KMS-11 (cell line): ENCODE measurements at regions not wholly inside any gene's neighbourhood (a gene's known extent, or its start where the extent isn't known, plus 50 kb on each side); places are given as distances from the start of the nearest gene placed in this dataset.

ENCODE experiments used
- H2AFZ ChIP-seq: fragments of 200-600 bp; sonication (generic); 2 replicates; pipeline ENCODE4 v1.6.1; 2016; ENCODE audit warnings: antibody characterized with exemption, mixed run types, low read depth
- H3K27ac ChIP-seq: fragments of 200-600 bp; sonication (generic); 2 replicates; pipeline ENCODE4 v1.6.1; 2016; ENCODE audit warnings: mild to moderate bottlenecking, mixed run types
- H3K27me3 ChIP-seq: fragments of 200-600 bp; sonication (generic); 2 replicates; pipeline ENCODE4 v1.6.1; 2017; ENCODE audit warnings: mild to moderate bottlenecking, low read depth, mixed run types, moderate library complexity; ENCODE audit not compliant: insufficient read depth
- H3K36me3 ChIP-seq: fragments of 200-600 bp; sonication (generic); 2 replicates; pipeline ENCODE4 v1.6.1; 2017; ENCODE audit warnings: mild to moderate bottlenecking, mixed run types; ENCODE audit not compliant: insufficient read depth
- H3K4me1 ChIP-seq: fragments of 200-600 bp; sonication (generic); 2 replicates; pipeline ENCODE4 v1.6.1; 2016; ENCODE audit warnings: mild to moderate bottlenecking, low read depth, mixed run types; ENCODE audit not compliant: poor library complexity, severe bottlenecking
- H3K4me2 ChIP-seq: fragments of 200-600 bp; sonication (generic); 2 replicates; pipeline ENCODE4 v1.7.0; 2016; ENCODE audit warnings: mild to moderate bottlenecking, mixed run types
- H3K4me3 ChIP-seq: fragments of 200-600 bp; sonication (generic); IDR thresholded peaks from 2 replicates; pipeline ENCODE4 v1.6.1; 2017; ENCODE audit warnings: low read depth, low read length, mixed read lengths; ENCODE audit not compliant: insufficient read depth
- H3K79me2 ChIP-seq: fragments of 200-600 bp; sonication (generic); 2 replicates; pipeline ENCODE4 v1.6.1; 2016; ENCODE audit warnings: low read depth, mixed run types; ENCODE audit not compliant: insufficient read depth
- H3K9ac ChIP-seq: fragments of 200-600 bp; sonication (generic); 2 replicates; pipeline ENCODE4 v1.6.1; 2016; ENCODE audit warnings: mild to moderate bottlenecking, mixed run types
- H4K20me1 ChIP-seq: fragments of 200-600 bp; sonication (generic); 2 replicates; pipeline ENCODE4 v1.6.1; 2016; ENCODE audit warnings: mild to moderate bottlenecking, mixed run types; ENCODE audit not compliant: insufficient read depth
- CTCF ChIP-seq: fragments of 200-600 bp; sonication (generic); conservative IDR thresholded peaks from 2 replicates; pipeline ENCODE4 v1.6.1; 2017; ENCODE audit warnings: low read depth, mild to moderate bottlenecking, antibody characterized with exemption, low read length, moderate library complexity, mixed read lengths

GRCh38 chr3:3739330-3740060 is 59.7 kb upstream of the LRRN1 start:
- no peak for TF ChIP-seq CTCF
- Histone ChIP-seq H4K20me1 (no peaks in the 10 kb centered on the region), H3K27me3 (no peaks in the 10 kb centered on the region), H3K4me2 (no peak overlapping the region), H3K9ac (no peak overlapping the region), H3K79me2 (no peaks in the 10 kb centered on the region), H2AFZ (no peak overlapping the region), H3K4me3 (no peak overlapping the region), H3K4me1 (no peaks in the 10 kb centered on the region), H3K36me3 (no peaks in the 10 kb centered on the region), H3K27ac (no peak overlapping the region)

DNA sequence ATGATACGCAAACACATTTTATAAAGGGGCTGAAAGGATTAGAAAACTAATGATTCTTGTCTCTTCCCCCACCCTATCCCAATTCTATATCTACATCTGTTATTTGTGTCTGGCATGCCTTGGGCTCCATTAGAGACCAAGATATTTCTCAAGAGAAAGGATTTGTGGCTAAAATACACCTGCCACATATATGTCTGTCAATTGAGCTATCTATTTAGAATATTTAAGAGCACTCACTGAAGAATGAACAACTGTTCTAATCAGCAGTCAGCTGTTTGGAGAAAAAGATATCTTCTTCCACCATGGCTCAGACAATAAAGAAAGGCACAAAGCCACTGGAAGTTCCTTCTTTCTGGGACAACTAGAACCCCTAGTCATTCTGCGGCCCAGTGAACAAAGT is 61.7 kb upstream of the LRRN1 start:
- no peaks in the 10 kb centered on the region for H3K27me3 ChIP-seq
- no peaks in the 10 kb centered on the region for H4K20me1 ChIP-seq
- no peaks in the 10 kb centered on the region for H3K36me3 ChIP-seq
- H3K4me3 ChIP-seq: no peak overlapping the region
- no peak overlapping the region for H3K4me2 ChIP-seq
- TF ChIP-seq CTCF: no peak
- H3K9ac ChIP-seq: no peak overlapping the region
- H3K27ac ChIP-seq: no peak overlapping the region
- no peak overlapping the region for H2AFZ ChIP-seq
- no peaks in the 10 kb centered on the region for H3K79me2 ChIP-seq
- H3K4me1 ChIP-seq: no peaks in the 10 kb centered on the region

GRCh38 chr3:3735919-3736318 is 63.3 kb upstream of the LRRN1 start:
- Histone ChIP-seq H3K79me2 (no peaks in the 10 kb centered on the region), H2AFZ (no peak overlapping the region), H4K20me1 (no peaks in the 10 kb centered on the region), H3K27me3 (no peaks in the 10 kb centered on the region), H3K36me3 (no peaks in the 10 kb centered on the region), H3K4me1 (no peaks in the 10 kb centered on the region), H3K9ac (no peak overlapping the region), H3K27ac (no peak overlapping the region), H3K4me3 (no peak overlapping the region), H3K4me2 (no peak overlapping the region)
- no peak for TF ChIP-seq CTCF

- Histone ChIP-seq H3K36me3 (no peaks in the 10 kb centered on the region), H3K27me3 (no peaks in the 10 kb centered on the region), H3K4me3 (no peak overlapping the region), H3K4me2 (no peak overlapping the region), H4K20me1 (no peaks in the 10 kb centered on the region), H3K79me2 (no peaks in the 10 kb centered on the region), H3K4me1 (no peaks in the 10 kb centered on the region), H3K9ac (no peak overlapping the region), H3K27ac (no peak overlapping the region), H2AFZ (no peak overlapping the region)
- no peak for TF ChIP-seq CTCF
These were observed 64.3 kb upstream of the LRRN1 start for GRCh38 chr3:3734881-3735280.
